Neural progenitor cell (in vitro differentiated cells): ENCODE measurements at regions not wholly inside any gene's neighbourhood (a gene's known extent, or its start where the extent isn't known, plus 50 kb on each side); places are given as distances from the start of the nearest gene placed in this dataset.

Source experiments
- DNase-seq: peaks from one replicate; pipeline ENCODE4 v3.0.0-alpha.2; 2016; ENCODE audit warnings: low spot score
- H2AFZ ChIP-seq: fragments of 200-600 bp; sonication (generic); replicated peaks from 2 replicates; pipeline ENCODE4 v1.6.1; 2016; ENCODE audit warnings: antibody characterized with exemption
- H3F3A ChIP-seq: fragments of 200-600 bp; sonication (generic); 2 replicates; pipeline ENCODE4 v1.6.1; 2016; ENCODE audit warnings: antibody characterized with exemption, low read depth
- H3K27ac ChIP-seq: fragments of 200-600 bp; sonication (generic); 2 replicates; pipeline ENCODE4 v1.5.1; 2016; ENCODE audit warnings: mild to moderate bottlenecking
- H3K27me3 ChIP-seq: fragments of 200-600 bp; sonication (generic); 2 replicates; pipeline ENCODE4 v1.6.1; 2016; ENCODE audit warnings: mild to moderate bottlenecking, moderate library complexity
- H3K36me3 ChIP-seq: fragments of 200-600 bp; sonication (generic); 2 replicates; pipeline ENCODE4 v1.5.1; 2016
- H3K4me1 ChIP-seq: fragments of 200-600 bp; sonication (generic); 2 replicates; pipeline ENCODE4 v1.6.1; 2016; ENCODE audit warnings: mixed run types
- H3K4me2 ChIP-seq: fragments of 200-600 bp; sonication (generic); 2 replicates; pipeline ENCODE4 v1.6.1; 2016
- H3K4me3 ChIP-seq: fragments of 200-600 bp; sonication (generic); 2 replicates; pipeline ENCODE4 v1.5.1; 2016
- H3K79me2 ChIP-seq: fragments of 200-600 bp; sonication (generic); 2 replicates; pipeline ENCODE4 v1.6.1; 2016; ENCODE audit warnings: low read depth
- H3K9ac ChIP-seq: fragments of 200-600 bp; sonication (generic); 2 replicates; pipeline ENCODE4 v1.6.1; 2016
- H3K9me3 ChIP-seq: fragments of 200-600 bp; sonication (generic); 2 replicates; pipeline ENCODE4 v1.5.1; 2016; ENCODE audit warnings: low read depth
- H4K20me1 ChIP-seq: fragments of 200-600 bp; sonication (generic); 2 replicates; pipeline ENCODE4 v1.6.1; 2016; ENCODE audit warnings: low read depth
- H3K27ac Mint-ChIP-seq: 3 replicates; pipeline ENCODE4 v1.8.0; 2021; ENCODE audit warnings: mixed read lengths
- H3K27me3 Mint-ChIP-seq: 2 replicates; pipeline ENCODE4 v1.8.0; 2022; ENCODE audit warnings: low read depth, mild to moderate bottlenecking, inconsistent platforms, moderate library complexity, mixed read lengths; ENCODE audit not compliant: insufficient read depth
- H3K36me3 Mint-ChIP-seq: 3 replicates; pipeline ENCODE4 v1.8.0; 2021; ENCODE audit warnings: mixed read lengths
- H3K4me1 Mint-ChIP-seq: 3 replicates; pipeline ENCODE4 v1.8.0; 2021; ENCODE audit warnings: mixed read lengths
- H3K4me3 Mint-ChIP-seq: 3 replicates; pipeline ENCODE4 v1.8.0; 2021; ENCODE audit warnings: mild to moderate bottlenecking, moderate library complexity, mixed read lengths
- H3K9me3 Mint-ChIP-seq: 3 replicates; pipeline ENCODE4 v1.8.0; 2020; ENCODE audit warnings: mixed read lengths
- EZH2 ChIP-seq: fragments of 200-600 bp; sonication (generic); IDR thresholded peaks from 2 replicates; pipeline ENCODE4 v1.6.1; 2017; ENCODE audit warnings: antibody characterized with exemption, mild to moderate bottlenecking, moderate library complexity
- EZH2phosphoT487 ChIP-seq: fragments of 200-600 bp; sonication (generic); IDR thresholded peaks from 2 replicates; pipeline ENCODE4 v1.6.1; 2017; ENCODE audit warnings: antibody characterized with exemption
- TF ChIP-seq, protein P1 (sequence below): fragments of 200-600 bp; sonication (generic); IDR thresholded peaks from 2 replicates; pipeline ENCODE4 v1.5.1; 2017; ENCODE audit warnings: antibody characterized with exemption, mild to moderate bottlenecking

DNA sequence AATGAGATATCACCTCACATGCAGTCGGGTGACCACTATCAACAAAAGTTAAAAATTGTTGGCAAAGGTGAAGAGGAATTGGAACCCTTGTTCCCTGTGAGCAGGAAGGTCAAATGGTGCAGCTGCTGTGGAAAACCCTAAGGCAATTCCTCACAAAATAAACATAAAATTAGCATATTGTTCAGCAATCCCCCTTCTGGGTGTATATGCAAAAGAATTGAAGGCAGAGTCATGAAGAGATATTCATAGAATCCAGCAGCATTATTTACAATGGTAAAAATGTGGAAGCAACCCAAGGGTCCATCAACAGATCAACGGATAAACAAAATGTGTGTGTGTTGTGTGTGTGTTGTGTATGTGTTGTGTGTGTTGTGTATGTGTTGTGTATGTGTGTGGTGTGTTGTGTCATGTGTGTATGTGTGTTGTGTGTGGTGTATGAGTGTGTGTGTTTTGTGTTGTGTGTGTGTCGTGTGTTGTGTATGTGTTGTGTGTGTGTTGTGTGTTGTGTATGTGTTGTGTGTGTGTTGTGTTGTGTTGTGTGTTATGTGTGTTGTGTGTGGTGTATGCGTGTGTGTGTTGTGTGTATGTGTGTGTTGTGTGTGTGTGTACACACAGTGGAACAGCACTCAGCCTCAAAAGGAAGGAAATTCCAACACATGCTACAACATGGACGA is 245.1 kb downstream of the ERMARD start:
- no peak for DNase-seq
- Mint-ChIP-seq H3K4me1 (peaks cover 19% of the 10 kb centered on the region), H3K27me3 (peaks cover 6% of the 10 kb centered on the region), H3K9me3 (peaks cover 12% of the 10 kb centered on the region), H3K4me3 (no peak overlapping the region), H3K27ac (no peak overlapping the region), H3K36me3 (no peaks in the 10 kb centered on the region)
- H3K9me3 ChIP-seq: no peaks in the 10 kb centered on the region
- H3K27me3 ChIP-seq: no peaks in the 10 kb centered on the region
- no peak overlapping the region for H3K4me2 ChIP-seq
- no peak overlapping the region for H2AFZ ChIP-seq
- peaks cover 3% of the 10 kb centered on the region for H3K4me1 ChIP-seq
- no peaks in the 10 kb centered on the region for H4K20me1 ChIP-seq
- no peak overlapping the region for H3K4me3 ChIP-seq
- TF ChIP-seq EZH2phosphoT487 (no peak), EZH2 (no peak)
- TF ChIP-seq, protein P1, sequence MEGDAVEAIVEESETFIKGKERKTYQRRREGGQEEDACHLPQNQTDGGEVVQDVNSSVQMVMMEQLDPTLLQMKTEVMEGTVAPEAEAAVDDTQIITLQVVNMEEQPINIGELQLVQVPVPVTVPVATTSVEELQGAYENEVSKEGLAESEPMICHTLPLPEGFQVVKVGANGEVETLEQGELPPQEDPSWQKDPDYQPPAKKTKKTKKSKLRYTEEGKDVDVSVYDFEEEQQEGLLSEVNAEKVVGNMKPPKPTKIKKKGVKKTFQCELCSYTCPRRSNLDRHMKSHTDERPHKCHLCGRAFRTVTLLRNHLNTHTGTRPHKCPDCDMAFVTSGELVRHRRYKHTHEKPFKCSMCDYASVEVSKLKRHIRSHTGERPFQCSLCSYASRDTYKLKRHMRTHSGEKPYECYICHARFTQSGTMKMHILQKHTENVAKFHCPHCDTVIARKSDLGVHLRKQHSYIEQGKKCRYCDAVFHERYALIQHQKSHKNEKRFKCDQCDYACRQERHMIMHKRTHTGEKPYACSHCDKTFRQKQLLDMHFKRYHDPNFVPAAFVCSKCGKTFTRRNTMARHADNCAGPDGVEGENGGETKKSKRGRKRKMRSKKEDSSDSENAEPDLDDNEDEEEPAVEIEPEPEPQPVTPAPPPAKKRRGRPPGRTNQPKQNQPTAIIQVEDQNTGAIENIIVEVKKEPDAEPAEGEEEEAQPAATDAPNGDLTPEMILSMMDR: no peak
- no peaks in the 10 kb centered on the region for H3K79me2 ChIP-seq
- no peak overlapping the region for H3K9ac ChIP-seq
- no peak overlapping the region for H3K27ac ChIP-seq
- H3F3A ChIP-seq: no peaks in the 10 kb centered on the region
- H3K36me3 ChIP-seq: no peaks in the 10 kb centered on the region

DNA sequence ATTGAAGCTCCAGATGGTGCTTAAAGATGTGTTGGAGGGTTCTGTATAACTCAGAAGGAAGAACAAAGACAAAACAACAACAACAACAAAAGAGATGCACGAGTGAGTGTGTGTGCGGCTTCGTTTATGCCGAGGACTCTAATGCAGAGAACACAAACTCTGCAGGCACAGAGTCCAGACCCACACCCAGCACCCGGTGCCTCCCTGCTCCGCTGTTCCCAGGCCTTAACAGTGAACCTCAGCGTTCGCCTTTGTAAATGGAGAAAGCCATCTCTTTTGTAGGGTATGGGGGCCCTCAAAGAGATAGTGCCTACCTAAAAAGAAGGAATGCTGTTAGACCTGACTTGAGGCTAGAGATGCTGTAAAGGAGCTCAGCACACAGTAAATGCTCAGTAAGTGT is 243.3 kb downstream of the ERMARD start:
- peaks cover 3% of the 10 kb centered on the region for H3K27me3 Mint-ChIP-seq
- Histone ChIP-seq H3K27ac (no peak overlapping the region), H3K4me3 (no peak overlapping the region), H3K9me3 (no peaks in the 10 kb centered on the region), H4K20me1 (no peaks in the 10 kb centered on the region), H3K36me3 (no peaks in the 10 kb centered on the region), H3K4me2 (no peak overlapping the region), H3F3A (no peaks in the 10 kb centered on the region), H2AFZ (no peak overlapping the region), H3K9ac (no peak overlapping the region), H3K4me1 (peaks cover 3% of the 10 kb centered on the region), H3K27me3 (no peaks in the 10 kb centered on the region), H3K79me2 (no peaks in the 10 kb centered on the region)
- H3K9me3 Mint-ChIP-seq: peaks cover 1% of the 10 kb centered on the region
- peaks cover 21% of the 10 kb centered on the region for H3K4me1 Mint-ChIP-seq
- peak overlapping the region; percentile 39 for H3K27ac Mint-ChIP-seq
- DNase-seq: no peak
- TF ChIP-seq, protein P1: no peak
- TF ChIP-seq EZH2phosphoT487 (no peak), EZH2 (no peak)
- H3K36me3 Mint-ChIP-seq: no peaks in the 10 kb centered on the region
- no peak overlapping the region for H3K4me3 Mint-ChIP-seq

DNA sequence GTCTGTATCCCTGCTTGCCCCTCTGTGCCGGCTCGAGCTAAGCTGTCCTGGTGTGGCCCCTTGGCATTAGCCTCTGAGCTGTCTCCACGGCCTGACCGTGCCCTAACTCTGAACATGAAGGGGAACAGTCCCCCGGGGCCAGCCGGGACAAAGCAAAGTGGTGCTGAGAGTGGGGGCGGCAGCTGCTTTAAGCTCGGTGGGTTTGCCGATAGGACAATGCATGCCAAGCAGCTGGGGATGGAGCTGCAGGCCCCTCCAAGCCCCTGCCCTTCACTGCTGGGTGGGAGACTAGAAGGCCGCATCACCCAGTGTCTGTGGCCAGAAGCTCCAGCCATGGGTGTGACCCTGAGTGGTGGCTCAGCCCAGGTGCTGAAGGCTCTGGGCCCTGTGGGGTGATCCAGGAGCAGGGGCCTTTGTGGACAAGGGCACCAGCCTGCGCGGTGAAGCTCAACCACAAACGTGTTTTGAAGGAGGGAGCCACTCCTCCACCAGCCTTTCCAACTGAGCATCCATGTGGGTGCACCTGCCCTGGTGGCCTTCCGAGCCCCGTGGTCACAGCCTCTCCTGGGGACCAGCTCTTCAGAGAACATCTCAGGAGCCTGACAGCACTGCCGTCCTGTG is 242.5 kb downstream of the ERMARD start:
- no peak overlapping the region for H3K27ac Mint-ChIP-seq
- TF ChIP-seq EZH2: no peak
- TF ChIP-seq, protein P1: no peak
- TF ChIP-seq EZH2phosphoT487: no peak
- H3K4me3 ChIP-seq: no peak overlapping the region
- H3K9ac ChIP-seq: no peak overlapping the region
- H3K4me3 Mint-ChIP-seq: no peak overlapping the region
- H3K9me3 ChIP-seq: no peaks in the 10 kb centered on the region
- no peaks in the 10 kb centered on the region for H4K20me1 ChIP-seq
- H3F3A ChIP-seq: no peaks in the 10 kb centered on the region
- peaks cover 3% of the 10 kb centered on the region for H3K4me1 ChIP-seq
- H3K27me3 ChIP-seq: no peaks in the 10 kb centered on the region
- no peak overlapping the region for H3K27ac ChIP-seq
- H3K27me3 Mint-ChIP-seq: peaks cover 9% of the 10 kb centered on the region
- H3K4me1 Mint-ChIP-seq: peaks cover 27% of the 10 kb centered on the region
- no peaks in the 10 kb centered on the region for H3K79me2 ChIP-seq
- H3K4me2 ChIP-seq: no peak overlapping the region
- no peak for DNase-seq
- no peak overlapping the region for H2AFZ ChIP-seq
- no peaks in the 10 kb centered on the region for H3K9me3 Mint-ChIP-seq
- H3K36me3 ChIP-seq: no peaks in the 10 kb centered on the region
- no peaks in the 10 kb centered on the region for H3K36me3 Mint-ChIP-seq
